AG04450 (cell line): ENCODE measurements at regions not wholly inside any gene's neighbourhood (a gene's known extent, or its start where the extent isn't known, plus 50 kb on each side); places are given as distances from the start of the nearest gene placed in this dataset.

ENCODE experiments used
- CTCF ChIA-PET: fragments of 300-600, 350-600 bp; formaldehyde crosslinking; extraction: SDS; loops from one replicate; lab custom pipeline; 2022; ENCODE audit warnings: antibody characterized with exemption, inconsistent platforms; lab: Charles Lee
- POLR2A ChIA-PET: fragments of 350-600 bp; formaldehyde crosslinking; extraction: SDS; loops from one replicate; lab custom pipeline; 2021; ENCODE audit warnings: antibody characterized with exemption, inconsistent platforms; lab: Yijun Ruan, JAX
- DNase-seq: peaks from one replicate; pipeline ENCODE4 v3.0.0-alpha.2; 2011; ENCODE audit warnings: low read depth, low spot score
- H3K27ac ChIP-seq: one replicate; pipeline ENCODE4 v1.5.1; 2012; ENCODE audit warnings: low read depth, low read length, control low read depth
- H3K27me3 ChIP-seq: one replicate; pipeline ENCODE4 v1.6.0; 2012; ENCODE audit warnings: low read length; ENCODE audit not compliant: control insufficient read depth, insufficient read depth
- H3K4me3 ChIP-seq: 2 replicates; pipeline ENCODE4 v1.5.1; 2011; ENCODE audit warnings: mild to moderate bottlenecking, low read depth, low read length, control low read depth
- H3K9me3 ChIP-seq: 2 replicates; pipeline ENCODE4 v1.5.1; 2012; ENCODE audit warnings: low read length; ENCODE audit not compliant: control insufficient read depth, insufficient read depth
- CTCF ChIP-seq: IDR thresholded peaks from 2 replicates; pipeline ENCODE4 v1.5.1; 2011; ENCODE audit warnings: low read depth, low read length, control low read depth, inconsistent platforms

- no peak overlapping the region for H3K4me3 ChIP-seq
- no peak for TF ChIP-seq CTCF
- ChIA-PET POLR2A (no interaction called here), CTCF (interaction anchor here (1.3 to 1.4 kb wide), 2 partner anchors 552 to 741 kb away, joined by 3 read pairs; no protein-coding TSS in a partner anchor)
- no peaks in the 10 kb centered on the region for H3K9me3 ChIP-seq
- DNase-seq, result no peak
- no peak overlapping the region for H3K27ac ChIP-seq
- no peaks in the 10 kb centered on the region for H3K27me3 ChIP-seq
Observed at GRCh38 chr4:141899103-141899502, 262.7 kb downstream of the IL15 start.

GRCh38 chr4:141899541-141899940 lies 263.2 kb downstream of the IL15 start:
- POLR2A ChIA-PET, result no interaction called here
- Histone ChIP-seq H3K27me3 (no peaks in the 10 kb centered on the region), H3K9me3 (no peaks in the 10 kb centered on the region), H3K27ac (no peak overlapping the region), H3K4me3 (no peak overlapping the region)
- no peak for DNase-seq
- no peak for TF ChIP-seq CTCF
- CTCF ChIA-PET, result no interaction called here

GRCh38 chr4:141900856-141901255 lies 264.5 kb downstream of the IL15 start:
- H3K27me3 ChIP-seq, result no peaks in the 10 kb centered on the region
- no peak overlapping the region for H3K27ac ChIP-seq
- H3K4me3 ChIP-seq, result no peak overlapping the region
- TF ChIP-seq CTCF, result no peak
- DNase-seq, result no peak
- POLR2A ChIA-PET, result no interaction called here
- H3K9me3 ChIP-seq, result no peaks in the 10 kb centered on the region
- CTCF ChIA-PET, result no interaction called here

DNA sequence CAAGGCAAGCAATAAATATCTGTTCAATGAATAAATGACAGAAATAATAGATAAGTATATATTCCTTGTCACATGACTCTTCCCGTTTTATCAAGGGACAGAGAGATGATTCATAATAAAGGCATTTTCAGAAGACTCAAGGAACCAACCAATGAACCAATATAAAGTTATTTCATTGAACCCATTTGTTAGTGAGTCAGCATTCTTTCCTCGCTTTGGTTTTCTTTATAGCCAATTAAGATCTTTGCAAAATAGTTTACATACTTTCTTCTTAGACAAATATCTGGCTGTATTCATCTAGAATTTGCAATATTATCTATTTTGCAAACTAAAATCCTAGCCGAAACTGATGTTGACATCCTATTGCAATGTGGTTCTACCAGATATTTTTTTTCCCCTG lies 269.4 kb downstream of the IL15 start:
- no peak for TF ChIP-seq CTCF
- no peaks in the 10 kb centered on the region for H3K27me3 ChIP-seq
- H3K9me3 ChIP-seq, result no peaks in the 10 kb centered on the region
- DNase-seq, result peak; percentile 15
- no peak overlapping the region for H3K4me3 ChIP-seq
- CTCF ChIA-PET, result no interaction called here
- no peak overlapping the region for H3K27ac ChIP-seq
- POLR2A ChIA-PET, result no interaction called here

- CTCF ChIA-PET, result no interaction called here
Observed at GRCh38 chr4:141909541-141909940, 273.2 kb downstream of the IL15 start.

More at GRCh38 chr4:141909541-141909940, 273.2 kb downstream of the IL15 start:
- H3K4me3 ChIP-seq, result no peak overlapping the region
- POLR2A ChIA-PET, result no interaction called here
- DNase-seq, result no peak
- TF ChIP-seq CTCF, result no peak
- H3K27ac ChIP-seq, result no peak overlapping the region
- H3K9me3 ChIP-seq, result no peaks in the 10 kb centered on the region
- H3K27me3 ChIP-seq, result no peaks in the 10 kb centered on the region
